Smooth muscle cell (in vitro differentiated cells): ENCODE measurements at regions not wholly inside any gene's neighbourhood (a gene's known extent, or its start where the extent isn't known, plus 50 kb on each side); places are given as distances from the start of the nearest gene placed in this dataset.
A peak's percentile ranks its signal among the peaks of the same experiment; 100 is the strongest.

Experiments used
- DNase-seq: peaks from one replicate; lab custom pipeline; 2025; ENCODE audit not compliant: unreplicated experiment; lab: John Stamatoyannopoulos, UW
- H2AFZ ChIP-seq: fragments of 200-600 bp; sonication (generic); 2 replicates; pipeline ENCODE4 v1.6.0; 2016; ENCODE audit warnings: antibody characterized with exemption, low read depth, mild to moderate bottlenecking
- H3F3A ChIP-seq: fragments of 200-600 bp; sonication (generic); 2 replicates; pipeline ENCODE4 v1.6.0; 2017; ENCODE audit warnings: antibody characterized with exemption, low read depth
- H3K27ac ChIP-seq: fragments of 200-600 bp; sonication (generic); 2 replicates; pipeline ENCODE4 v1.5.1; 2016; ENCODE audit warnings: low read depth, mild to moderate bottlenecking
- H3K27me3 ChIP-seq: fragments of 200-600 bp; sonication (generic); 2 replicates; pipeline ENCODE4 v1.6.1; 2016; ENCODE audit warnings: low read depth, mild to moderate bottlenecking
- H3K36me3 ChIP-seq: fragments of 200-600 bp; sonication (generic); 2 replicates; pipeline ENCODE4 v1.5.1; 2016; ENCODE audit warnings: low read depth
- H3K4me1 ChIP-seq: fragments of 200-600 bp; sonication (generic); 2 replicates; pipeline ENCODE4 v1.5.1; 2016; ENCODE audit warnings: low read depth
- H3K4me2 ChIP-seq: fragments of 200-600 bp; sonication (generic); 2 replicates; pipeline ENCODE4 v1.6.0; 2016; ENCODE audit warnings: mild to moderate bottlenecking
- H3K4me3 ChIP-seq: fragments of 200-600 bp; sonication (generic); 2 replicates; pipeline ENCODE4 v1.5.1; 2016; ENCODE audit warnings: mild to moderate bottlenecking
- H3K79me2 ChIP-seq: fragments of 200-600 bp; sonication (generic); 2 replicates; pipeline ENCODE4 v1.6.0; 2016; ENCODE audit warnings: low read depth, mild to moderate bottlenecking
- H3K9ac ChIP-seq: fragments of 200-600 bp; sonication (generic); 2 replicates; pipeline ENCODE4 v1.6.0; 2016; ENCODE audit warnings: low read depth
- H3K9me3 ChIP-seq: fragments of 200-600 bp; sonication (generic); replicated peaks from 2 replicates; pipeline ENCODE4 v1.5.1; 2016; ENCODE audit warnings: low read depth
- H4K20me1 ChIP-seq: fragments of 200-600 bp; sonication (generic); 2 replicates; pipeline ENCODE4 v1.6.0; 2016; ENCODE audit warnings: low read depth
- WGBS: methylation state at CpG from one replicate; pipeline ENCODE4 v1.1.7; 2016; ENCODE audit warnings: low lambda C conversion rate; 5-methylcytosine and 5-hydroxymethylcytosine counted together
- TF ChIP-seq, protein P1 (sequence below): fragments of 200-600 bp; sonication (generic); IDR thresholded peaks from 2 replicates; pipeline ENCODE4 v1.5.1; 2017; ENCODE audit warnings: borderline replicate concordance, mild to moderate bottlenecking, antibody characterized with exemption; ENCODE audit not compliant: insufficient read depth, poor library complexity, severe bottlenecking

DNA sequence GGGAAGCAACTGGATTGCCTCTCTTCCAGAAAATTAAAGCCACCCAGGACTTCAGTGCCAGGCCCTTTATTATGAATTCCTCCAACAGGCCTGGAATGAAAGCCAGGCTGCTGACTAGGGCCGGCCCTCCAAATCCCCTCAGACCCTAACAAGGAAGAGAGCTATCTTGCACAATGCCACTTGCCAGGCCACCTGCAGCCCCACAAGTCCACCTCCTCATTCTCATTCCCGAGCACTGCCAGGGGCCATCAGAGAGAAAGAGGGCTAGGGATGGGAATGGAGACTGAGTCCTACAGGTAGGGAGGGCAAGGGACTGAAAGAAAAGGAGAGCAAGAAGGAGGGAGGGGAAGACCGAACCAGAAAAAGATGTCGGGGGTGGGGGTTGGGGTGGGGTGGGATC lies 86.5 kb downstream of the MRPL14 start:
- Histone ChIP-seq H3K4me2 (peak overlapping the region; percentile 66), H3K27ac (peak overlapping the region; percentile 98)
- DNase-seq = no peak

DNA sequence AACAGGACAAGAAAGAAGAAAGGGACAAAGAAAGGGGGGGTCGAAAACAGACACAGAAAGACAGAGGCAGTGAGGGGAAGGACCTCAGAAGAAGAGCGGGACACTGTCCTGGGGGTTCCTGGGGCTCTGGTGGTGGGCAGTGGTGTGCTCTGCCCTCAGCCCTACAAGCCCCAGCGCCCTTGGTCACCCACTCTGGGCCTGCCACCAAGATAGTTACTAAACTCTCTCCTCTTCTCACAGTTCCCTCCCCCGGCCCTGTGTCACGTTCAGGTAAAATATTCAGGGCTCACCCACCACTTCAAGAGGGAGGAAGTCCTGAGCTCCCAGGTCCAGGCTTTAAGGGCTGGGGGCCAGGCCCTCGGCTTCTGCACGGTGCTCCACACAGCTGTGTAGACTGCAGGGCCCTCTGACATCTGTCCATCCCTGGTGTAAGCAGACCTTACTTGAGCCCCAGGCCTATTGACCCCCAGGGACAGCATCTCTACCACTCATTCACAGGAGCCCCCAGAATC lies 87.4 kb downstream of the MRPL14 start:
- DNase-seq = no peak
- H3K27me3 ChIP-seq = no peaks in the 10 kb centered on the region
- H3K36me3 ChIP-seq = no peaks in the 10 kb centered on the region
- no peak overlapping the region for H2AFZ ChIP-seq
- no peak overlapping the region for H3K4me2 ChIP-seq
- H3K9ac ChIP-seq = no peak overlapping the region
- TF ChIP-seq, protein P1, sequence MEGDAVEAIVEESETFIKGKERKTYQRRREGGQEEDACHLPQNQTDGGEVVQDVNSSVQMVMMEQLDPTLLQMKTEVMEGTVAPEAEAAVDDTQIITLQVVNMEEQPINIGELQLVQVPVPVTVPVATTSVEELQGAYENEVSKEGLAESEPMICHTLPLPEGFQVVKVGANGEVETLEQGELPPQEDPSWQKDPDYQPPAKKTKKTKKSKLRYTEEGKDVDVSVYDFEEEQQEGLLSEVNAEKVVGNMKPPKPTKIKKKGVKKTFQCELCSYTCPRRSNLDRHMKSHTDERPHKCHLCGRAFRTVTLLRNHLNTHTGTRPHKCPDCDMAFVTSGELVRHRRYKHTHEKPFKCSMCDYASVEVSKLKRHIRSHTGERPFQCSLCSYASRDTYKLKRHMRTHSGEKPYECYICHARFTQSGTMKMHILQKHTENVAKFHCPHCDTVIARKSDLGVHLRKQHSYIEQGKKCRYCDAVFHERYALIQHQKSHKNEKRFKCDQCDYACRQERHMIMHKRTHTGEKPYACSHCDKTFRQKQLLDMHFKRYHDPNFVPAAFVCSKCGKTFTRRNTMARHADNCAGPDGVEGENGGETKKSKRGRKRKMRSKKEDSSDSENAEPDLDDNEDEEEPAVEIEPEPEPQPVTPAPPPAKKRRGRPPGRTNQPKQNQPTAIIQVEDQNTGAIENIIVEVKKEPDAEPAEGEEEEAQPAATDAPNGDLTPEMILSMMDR = no peak
- H3F3A ChIP-seq = peaks cover 21% of the 10 kb centered on the region
- no peaks in the 10 kb centered on the region for H4K20me1 ChIP-seq
- H3K4me1 ChIP-seq = peaks cover 36% of the 10 kb centered on the region
- H3K9me3 ChIP-seq = no peaks in the 10 kb centered on the region
- WGBS = 94% methylated on average over 6 of the region's 7 CpGs
- H3K79me2 ChIP-seq = no peaks in the 10 kb centered on the region
- no peak overlapping the region for H3K4me3 ChIP-seq
- no peak overlapping the region for H3K27ac ChIP-seq

More for the DNA sequence above, 86.5 kb downstream of the MRPL14 start:
- Histone ChIP-seq H3K27me3 (no peaks in the 10 kb centered on the region), H3K9me3 (no peaks in the 10 kb centered on the region), H3K36me3 (no peaks in the 10 kb centered on the region), H3F3A (peaks cover 21% of the 10 kb centered on the region), H3K4me3 (no peak overlapping the region), H3K79me2 (no peaks in the 10 kb centered on the region), H3K4me1 (peaks cover 36% of the 10 kb centered on the region), H3K9ac (no peak overlapping the region), H2AFZ (no peak overlapping the region), H4K20me1 (no peaks in the 10 kb centered on the region)
- WGBS = 74% methylated on average over 2 of the region's 4 CpGs
- TF ChIP-seq, protein P1 = no peak

GRCh38 chr6:44039191-44039719 lies 88.0 kb downstream of the MRPL14 start:
- Histone ChIP-seq H3K4me1 (peaks cover 36% of the 10 kb centered on the region), H3K36me3 (no peaks in the 10 kb centered on the region), H3K79me2 (no peaks in the 10 kb centered on the region), H2AFZ (no peak overlapping the region), H3K9ac (no peak overlapping the region), H3K4me3 (no peak overlapping the region), H3K9me3 (no peaks in the 10 kb centered on the region), H4K20me1 (no peaks in the 10 kb centered on the region), H3K27me3 (no peaks in the 10 kb centered on the region), H3K4me2 (no peak overlapping the region), H3F3A (peaks cover 21% of the 10 kb centered on the region), H3K27ac (no peak overlapping the region)
- DNase-seq = no peak
- TF ChIP-seq, protein P1 = no peak
- WGBS = 90% methylated on average over 6 of the region's 6 CpGs

GRCh38 chr6:44038543-44039065 lies 88.6 kb downstream of the MRPL14 start:
- Histone ChIP-seq H3K27me3 (no peaks in the 10 kb centered on the region), H3F3A (peaks cover 17% of the 10 kb centered on the region), H3K36me3 (no peaks in the 10 kb centered on the region), H4K20me1 (no peaks in the 10 kb centered on the region), H3K4me2 (no peak overlapping the region), H3K9ac (no peak overlapping the region), H3K4me1 (peaks cover 31% of the 10 kb centered on the region), H3K27ac (no peak overlapping the region), H3K79me2 (no peaks in the 10 kb centered on the region), H2AFZ (no peak overlapping the region), H3K9me3 (no peaks in the 10 kb centered on the region), H3K4me3 (no peak overlapping the region)
- WGBS = 83% methylated on average over 4 of the region's 4 CpGs
- no peak for DNase-seq
- TF ChIP-seq, protein P1 = no peak
